Endothelial cell of umbilical vein (primary cell): ENCODE measurements at regions not wholly inside any gene's neighbourhood (a gene's known extent, or its start where the extent isn't known, plus 50 kb on each side); places are given as distances from the start of the nearest gene placed in this dataset.

Experiments used
- BruUV-seq: library from RNA; stranded (reverse); fragments of 400-500 nt; replicated peaks from 2 replicates; lab custom pipeline; 2021; lab: Mats Ljungman, UMichigan
- CTCF ChIA-PET: fragments of 300-600, 350-600 bp; sonication (Branson Sonifier 250); formaldehyde crosslinking; loops from one replicate; lab custom pipeline; 2021; ENCODE audit warnings: antibody characterized with exemption, inconsistent platforms; lab: Charles Lee
- POLR2A ChIA-PET: fragments of 300-600, 350-600 bp; sonication (Branson Sonifier 250); formaldehyde crosslinking; loops from one replicate; lab custom pipeline; 2021; ENCODE audit warnings: antibody characterized with exemption, inconsistent platforms; lab: Charles Lee
- DNase-seq: peaks from one replicate; pipeline ENCODE4 v3.0.0-alpha.2; 2011; ENCODE audit warnings: low read depth, low spot score
- FAIRE-seq: peaks from 2 replicates; lab custom pipeline; 2011; peaks lifted over from hg19 to GRCh38; lab: Jason Lieb, UNC
- H2AFZ ChIP-seq: 2 replicates; pipeline ENCODE4 v1.6.0; 2012; ENCODE audit warnings: low read depth, low read length, control low read depth, inconsistent platforms
- H3K27ac ChIP-seq: 2 replicates; pipeline ENCODE4 v1.5.1; 2011; ENCODE audit warnings: low read depth, mild to moderate bottlenecking, control low read depth, low read length, moderate library complexity; ENCODE audit not compliant: insufficient read depth
- H3K27me3 ChIP-seq, 2 experiments: 2 replicates each; pipeline versions ENCODE4 v1.6.0 to v1.6.1; 2011; ENCODE audit warnings: low read length in 2 of 2, mixed read lengths in 1 of 2; ENCODE audit not compliant: control insufficient read depth in 2 of 2, insufficient read depth in 2 of 2
- H3K36me3 ChIP-seq, 2 experiments: 2 replicates in 1 of 2; 3 replicates in 1 of 2; pipeline ENCODE4 v1.5.1; 2011; ENCODE audit warnings: low read length in 2 of 2, mild to moderate bottlenecking in 1 of 2, moderate library complexity in 1 of 2; ENCODE audit not compliant: control insufficient read depth in 2 of 2, insufficient read depth in 2 of 2; ENCODE audit errors: extremely low read depth in 1 of 2
- H3K4me1 ChIP-seq: 3 replicates; pipeline ENCODE4 v1.5.1; 2011; ENCODE audit warnings: mild to moderate bottlenecking, low read length; ENCODE audit not compliant: control insufficient read depth, insufficient read depth; ENCODE audit errors: extremely low read depth
- H3K4me2 ChIP-seq: 2 replicates; pipeline ENCODE4 v1.6.1; 2011; ENCODE audit warnings: low read length, control low read depth, mixed read lengths; ENCODE audit not compliant: insufficient read depth
- H3K4me3 ChIP-seq, 3 experiments: fragments of 200-600 bp in 1 of 3; sonication (generic), shearing (Covaris generic) in 1 of 3; replicated peaks in 1 of 3; 2 replicates each; pipeline ENCODE4 v1.5.1; 2011 to 2016; ENCODE audit warnings: control low read depth in 3 of 3, low read length in 3 of 3, mild to moderate bottlenecking in 2 of 3, inconsistent platforms in 1 of 3, low read depth in 1 of 3, moderate library complexity in 1 of 3; ENCODE audit not compliant: insufficient read depth in 1 of 3
- H3K79me2 ChIP-seq: 2 replicates; pipeline ENCODE4 v1.6.0; 2012; ENCODE audit warnings: low read length, inconsistent platforms; ENCODE audit not compliant: control insufficient read depth, insufficient read depth
- H3K9ac ChIP-seq: replicated peaks from 2 replicates; pipeline ENCODE3; 2011; ENCODE audit warnings: low read length, control low read depth; ENCODE audit not compliant: insufficient read depth; ENCODE audit errors: extremely low read depth
- H3K9me1 ChIP-seq: replicated peaks from 3 replicates; pipeline ENCODE4 v1.6.0; 2011; ENCODE audit warnings: mild to moderate bottlenecking, low read length; ENCODE audit not compliant: control insufficient read depth, insufficient read depth; ENCODE audit errors: extremely low read depth
- H3K9me3 ChIP-seq: replicated peaks from 2 replicates; pipeline ENCODE4 v1.5.1; 2012; ENCODE audit warnings: low read length, inconsistent platforms; ENCODE audit not compliant: control insufficient read depth, insufficient read depth
- H4K20me1 ChIP-seq: replicated peaks from 2 replicates; pipeline ENCODE3; 2011; ENCODE audit warnings: mild to moderate bottlenecking, low read length; ENCODE audit not compliant: control insufficient read depth, insufficient read depth; ENCODE audit errors: extremely low read depth
- CTCF ChIP-seq, 2 donors: IDR thresholded peaks; 1 replicate in 1 of 2; 2 replicates in 1 of 2; pipeline ENCODE4 v1.5.1; 2011; ENCODE audit warnings: low read length in 2 of 2, mild to moderate bottlenecking in 2 of 2, moderate library complexity in 2 of 2, control low read depth in 1 of 2, inconsistent platforms in 1 of 2, low read depth in 1 of 2; ENCODE audit not compliant: insufficient read depth in 1 of 2; ENCODE audit errors: extremely low read depth in 1 of 2
- EZH2 ChIP-seq: IDR thresholded peaks from 2 replicates; pipeline ENCODE4 v1.6.1; 2012; ENCODE audit warnings: borderline replicate concordance, low read depth, mild to moderate bottlenecking, moderate library complexity, low read length, inconsistent platforms; ENCODE audit not compliant: severe bottlenecking
- FOS ChIP-seq: IDR thresholded peaks from 2 replicates; pipeline ENCODE4 v1.6.1; 2011; ENCODE audit warnings: mild to moderate bottlenecking, low read length, moderate library complexity, borderline replicate concordance; ENCODE audit not compliant: insufficient read depth
- GATA2 ChIP-seq: IDR thresholded peaks from 2 replicates; pipeline ENCODE4 v1.7.0; 2011; ENCODE audit warnings: low read depth, mild to moderate bottlenecking, moderate library complexity, mixed read lengths, low read length; ENCODE audit not compliant: insufficient read length, insufficient read depth
- JUN ChIP-seq: IDR thresholded peaks from 2 replicates; pipeline ENCODE4 v1.6.1; 2011; ENCODE audit warnings: borderline replicate concordance, low read depth; ENCODE audit not compliant: insufficient read length, insufficient read depth
- MAX ChIP-seq: IDR thresholded peaks from 2 replicates; pipeline ENCODE4 v1.6.1; 2011; ENCODE audit not compliant: insufficient read depth, insufficient read length
- MYC ChIP-seq: IDR thresholded peaks from one replicate; pipeline ENCODE4 v1.6.1; 2011; ENCODE audit warnings: mild to moderate bottlenecking, low read depth, low read length
- POLR2A ChIP-seq: IDR thresholded peaks from 2 replicates; pipeline ENCODE4 v1.6.1; 2012; ENCODE audit warnings: low read depth, mild to moderate bottlenecking, control low read depth, low read length
- POLR2AphosphoS5 ChIP-seq: IDR thresholded peaks from 2 replicates; pipeline ENCODE4 v1.6.1; 2012; ENCODE audit warnings: low read depth, mild to moderate bottlenecking, control low read depth, low read length, moderate library complexity; ENCODE audit not compliant: insufficient read depth
- dilution Hi-C: fragments of 300-500 bp; cut with MboI; formaldehyde crosslinking; loops from one replicate; pipeline ENCODE4 v1.15.0; 2019; ENCODE audit warnings: low sequenced_read_pairs; ENCODE audit not compliant: extremely low pct_ligation_motif_present
- intact Hi-C: fragments of 100-400 bp; cut with micrococcal nuclease; formaldehyde crosslinking; loops from one replicate; pipeline ENCODE4 v1.10.0; 2022

- H2AFZ ChIP-seq = no peak overlapping the region
- DNase-seq (no peak), FAIRE-seq (no peak)
- no peaks in the 10 kb centered on the region for H3K27me3 ChIP-seq
- no TSS peak for BruUV-seq
- no peaks in the 10 kb centered on the region for H3K4me1 ChIP-seq
- dilution Hi-C loops = no loop called here
- ChIA-PET CTCF (no interaction called here), POLR2A (no interaction called here)
- no peaks in the 10 kb centered on the region for H4K20me1 ChIP-seq
- no peak overlapping the region for H3K27ac ChIP-seq
- H3K9me1 ChIP-seq = no peaks in the 10 kb centered on the region
- TF ChIP-seq FOS (no peak), EZH2 (no peak), GATA2 (no peak), POLR2A (no peak), MAX (no peak), MYC (no peak), CTCF (IDR thresholded peaks at IDR 0.05; ENCODE audit: extremely low read depth in 1 of 2, insufficient read depth in 1 of 2, low read depth in 1 of 2, low read length in 2 of 2) (no peak), POLR2AphosphoS5 (no peak), JUN (no peak)
- H3K9me3 ChIP-seq = no peaks in the 10 kb centered on the region
- no peak overlapping the region for H3K4me3 ChIP-seq
- H3K4me2 ChIP-seq = no peak overlapping the region
- H3K9ac ChIP-seq = no peak overlapping the region
- H3K79me2 ChIP-seq = no peaks in the 10 kb centered on the region
- no peaks in the 10 kb centered on the region for H3K36me3 ChIP-seq
- intact Hi-C loops = no loop called here
Measured at GRCh38 chr2:84088656-84089055, 370.4 kb downstream of the SUCLG1 start.
